CD4-positive, CD25-positive, alpha-beta regulatory T cell (primary cell): ENCODE measurements at regions not wholly inside any gene's neighbourhood (a gene's known extent, or its start where the extent isn't known, plus 50 kb on each side); places are given as distances from the start of the nearest gene placed in this dataset.
A peak's percentile ranks its signal among the peaks of the same experiment; 100 is the strongest.

Experiments used
- ATAC-seq, 2 donors: fragments of 150-1000 bp; cut with Tn5 transposase; one replicate each; pipeline ENCODE4 v1.10.0; 2021; ENCODE audit warnings: low read depth in 2 of 2, moderate number of reproducible peaks in 2 of 2, moderate library complexity in 1 of 2
- DNase-seq, 3 donors: peaks; one replicate each; pipeline versions ENCODE4 v3.0.0 to v3.0.0-alpha.2; 2012 to 2022; ENCODE audit warnings: mixed read lengths in 1 of 3
- H3K27ac ChIP-seq: one replicate; pipeline ENCODE4 v1.7.0; 2013; ENCODE audit warnings: mild to moderate bottlenecking, low read length; ENCODE audit not compliant: insufficient read depth, poor library complexity, severe bottlenecking
- H3K27me3 ChIP-seq: one replicate; pipeline ENCODE4 v1.7.0; 2013; ENCODE audit warnings: low read length; ENCODE audit not compliant: control insufficient read depth, insufficient read depth
- H3K36me3 ChIP-seq: one replicate; pipeline ENCODE4 v1.7.0; 2013; ENCODE audit warnings: mild to moderate bottlenecking, low read length, moderate library complexity; ENCODE audit not compliant: control insufficient read depth, insufficient read depth
- H3K4me1 ChIP-seq: 2 replicates; pipeline ENCODE4 v1.7.0; 2013; ENCODE audit warnings: mild to moderate bottlenecking, low read length; ENCODE audit not compliant: insufficient read depth, control insufficient read depth, poor library complexity, severe bottlenecking
- H3K4me3 ChIP-seq: one replicate; pipeline ENCODE4 v1.7.0; 2013; ENCODE audit warnings: low read depth, mild to moderate bottlenecking, low read length, moderate library complexity
- H3K9me3 ChIP-seq, 2 experiments: 1 replicate in 1 of 2; 2 replicates in 1 of 2; pipeline ENCODE4 v1.7.0; 2013; ENCODE audit warnings: low read length in 2 of 2, mild to moderate bottlenecking in 1 of 2, moderate library complexity in 1 of 2; ENCODE audit not compliant: control insufficient read depth in 2 of 2
- H3K27ac Mint-ChIP-seq, 3 donors: one replicate each; pipeline ENCODE4 v1.8.0; 2020 to 2022; ENCODE audit warnings: mild to moderate bottlenecking in 3 of 3, mixed read lengths in 3 of 3, moderate library complexity in 2 of 3
- H3K27me3 Mint-ChIP-seq: one replicate; pipeline ENCODE4 v1.8.0; 2022; ENCODE audit warnings: mild to moderate bottlenecking, mixed read lengths
- H3K36me3 Mint-ChIP-seq: one replicate; pipeline ENCODE4 v1.8.0; 2020; ENCODE audit warnings: mixed read lengths
- H3K4me1 Mint-ChIP-seq, 4 donors: one replicate each; pipeline ENCODE4 v1.8.0; 2020 to 2022; ENCODE audit warnings: mixed read lengths in 4 of 4, mild to moderate bottlenecking in 1 of 4
- H3K4me3 Mint-ChIP-seq, 4 donors: one replicate each; pipeline ENCODE4 v1.8.0; 2020 to 2022; ENCODE audit warnings: mild to moderate bottlenecking in 4 of 4, mixed read lengths in 4 of 4, moderate library complexity in 3 of 4
- H3K9me3 Mint-ChIP-seq, 7 donors: one replicate each; pipeline ENCODE4 v1.8.0; 2020 to 2022; ENCODE audit warnings: mixed read lengths in 7 of 7, mild to moderate bottlenecking in 3 of 7, moderate library complexity in 2 of 7

DNA sequence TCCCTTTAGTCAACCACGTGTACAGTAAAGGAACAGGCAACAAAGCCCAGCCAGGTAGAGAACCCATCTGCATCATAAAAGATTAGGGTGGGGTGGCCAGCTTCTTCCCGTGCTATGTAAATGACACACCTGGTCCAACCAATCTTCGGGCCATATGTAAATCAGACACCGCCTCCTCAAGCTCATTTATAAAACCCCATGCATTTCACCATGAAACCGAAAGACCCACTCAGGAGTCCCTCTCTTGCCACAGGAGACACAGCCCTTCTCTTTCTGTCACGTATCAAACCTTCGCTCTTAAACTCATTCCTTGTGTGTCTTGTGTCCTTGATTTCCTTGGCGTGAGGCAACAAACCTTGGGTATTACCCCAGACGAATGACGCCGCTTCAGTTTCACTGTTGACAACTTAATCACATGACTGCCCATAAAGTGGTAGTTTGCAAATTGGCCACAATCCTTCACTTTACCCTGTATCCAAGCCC lies 59.8 kb upstream of the TBPL2 start:
- H3K9me3 Mint-ChIP-seq, result no peaks in the 10 kb centered on the region
- Histone ChIP-seq H3K27ac (no peak overlapping the region), H3K9me3 (no peaks in the 10 kb centered on the region), H3K4me1 (no peaks in the 10 kb centered on the region), H3K36me3 (no peaks in the 10 kb centered on the region), H3K4me3 (no peak overlapping the region), H3K27me3 (peaks cover 8% of the 10 kb centered on the region)
- H3K4me3 Mint-ChIP-seq, result no peak overlapping the region
- H3K4me1 Mint-ChIP-seq, result no peaks in the 10 kb centered on the region
- DNase-seq (no peak), ATAC-seq (no peak)
- no peak overlapping the region for H3K27ac Mint-ChIP-seq
- no peaks in the 10 kb centered on the region for H3K36me3 Mint-ChIP-seq
- peaks cover 38% of the 10 kb centered on the region for H3K27me3 Mint-ChIP-seq

DNA sequence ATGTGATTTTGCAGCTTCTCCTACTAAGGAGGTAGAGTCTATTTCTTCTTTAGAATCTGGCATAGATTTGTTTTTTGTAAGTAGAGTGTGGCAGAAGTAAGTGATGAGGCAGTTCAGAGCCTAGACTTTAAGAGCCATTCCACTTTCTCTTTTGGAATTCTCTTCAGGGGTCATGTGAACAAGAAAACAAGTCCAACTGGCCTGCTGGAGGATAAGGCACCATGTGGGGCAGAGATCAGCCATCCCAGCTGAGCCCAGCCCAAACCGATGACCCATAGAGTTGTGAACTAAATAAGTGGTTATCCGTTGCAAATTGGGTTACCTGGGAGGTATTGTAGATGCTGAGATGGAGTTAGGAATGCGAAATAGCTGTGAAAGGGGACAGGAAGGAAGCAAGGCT lies 60.3 kb upstream of the TBPL2 start:
- Histone ChIP-seq H3K27me3 (peaks cover 8% of the 10 kb centered on the region), H3K4me1 (no peaks in the 10 kb centered on the region), H3K4me3 (no peak overlapping the region), H3K27ac (no peak overlapping the region), H3K36me3 (no peaks in the 10 kb centered on the region), H3K9me3 (no peaks in the 10 kb centered on the region)
- DNase-seq, result no peak
- Mint-ChIP-seq H3K27me3 (peaks cover 36% of the 10 kb centered on the region), H3K36me3 (no peaks in the 10 kb centered on the region), H3K4me1 (no peaks in the 10 kb centered on the region), H3K9me3 (no peaks in the 10 kb centered on the region), H3K27ac (no peak overlapping the region), H3K4me3 (no peak overlapping the region)
- no peak for ATAC-seq

DNA sequence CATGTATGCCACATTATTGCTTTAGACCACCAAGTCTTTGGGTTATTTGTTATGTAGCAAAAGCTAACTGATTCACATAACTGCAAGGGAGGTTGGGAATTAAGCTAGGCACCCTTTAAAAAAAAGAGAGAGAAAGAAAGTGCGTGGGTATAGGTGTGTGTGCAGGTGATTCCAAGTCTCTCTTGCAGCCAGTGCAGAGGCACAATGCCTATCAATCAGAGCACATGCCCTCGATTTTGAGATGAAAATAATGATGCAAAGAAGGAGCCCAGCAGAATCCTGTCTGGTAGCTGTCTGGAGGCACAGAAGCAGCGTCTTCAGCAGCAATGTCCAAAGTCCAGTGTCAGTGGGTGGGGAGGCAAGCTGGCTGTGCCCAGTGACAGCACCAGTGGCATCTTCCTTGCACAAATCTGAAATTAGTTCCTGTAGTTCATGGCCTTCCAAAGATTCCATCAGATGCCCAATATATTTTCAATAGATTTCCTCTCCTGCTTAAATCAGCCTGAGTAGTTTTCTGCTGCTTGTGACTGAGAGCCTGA lies 62.4 kb upstream of the TBPL2 start:
- Histone ChIP-seq H3K27me3 (peaks cover 8% of the 10 kb centered on the region), H3K9me3 (no peaks in the 10 kb centered on the region), H3K4me3 (no peak overlapping the region), H3K27ac (no peak overlapping the region), H3K4me1 (no peaks in the 10 kb centered on the region), H3K36me3 (no peaks in the 10 kb centered on the region)
- H3K4me1 Mint-ChIP-seq, result no peaks in the 10 kb centered on the region
- H3K9me3 Mint-ChIP-seq, result no peaks in the 10 kb centered on the region
- ATAC-seq (no peak), DNase-seq (no peak)
- no peak overlapping the region for H3K27ac Mint-ChIP-seq
- H3K36me3 Mint-ChIP-seq, result no peaks in the 10 kb centered on the region
- no peak overlapping the region for H3K4me3 Mint-ChIP-seq
- H3K27me3 Mint-ChIP-seq, result peaks cover 32% of the 10 kb centered on the region

DNA sequence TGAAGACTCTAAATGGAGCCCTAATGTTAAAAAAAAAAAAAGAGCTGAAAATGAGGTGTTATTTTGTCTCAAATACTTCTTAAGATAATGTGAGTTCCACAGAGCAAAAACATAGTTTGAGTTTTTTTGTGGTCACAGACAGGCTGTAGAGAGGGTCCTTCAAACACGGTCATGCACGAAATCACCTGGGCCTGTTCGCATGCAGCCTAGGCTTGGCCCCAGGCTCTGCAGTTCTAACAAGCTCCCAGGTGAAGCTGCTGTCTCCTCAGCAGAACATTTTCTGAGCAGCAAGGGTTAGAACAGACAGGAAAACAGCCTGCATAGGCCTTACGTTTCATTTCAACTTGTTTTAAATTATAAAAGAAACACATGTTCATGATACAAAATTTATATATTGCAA lies 65.4 kb upstream of the TBPL2 start:
- Mint-ChIP-seq H3K27me3 (peaks cover 19% of the 10 kb centered on the region), H3K4me1 (no peaks in the 10 kb centered on the region), H3K27ac (no peak overlapping the region), H3K9me3 (no peaks in the 10 kb centered on the region), H3K36me3 (no peaks in the 10 kb centered on the region), H3K4me3 (no peak overlapping the region)
- no peaks in the 10 kb centered on the region for H3K9me3 ChIP-seq
- no peak overlapping the region for H3K27ac ChIP-seq
- ATAC-seq (no peak), DNase-seq (no peak)
- no peaks in the 10 kb centered on the region for H3K36me3 ChIP-seq
- no peak overlapping the region for H3K4me3 ChIP-seq
- no peaks in the 10 kb centered on the region for H3K4me1 ChIP-seq
- no peaks in the 10 kb centered on the region for H3K27me3 ChIP-seq

GRCh38 chr14:55508676-55509075 lies 68.3 kb upstream of the TBPL2 start:
- Histone ChIP-seq H3K4me1 (no peaks in the 10 kb centered on the region), H3K27me3 (no peaks in the 10 kb centered on the region), H3K4me3 (no peak overlapping the region), H3K27ac (no peak overlapping the region), H3K9me3 (no peaks in the 10 kb centered on the region), H3K36me3 (no peaks in the 10 kb centered on the region)
- H3K4me1 Mint-ChIP-seq, result no peaks in the 10 kb centered on the region
- no peak for ATAC-seq
- no peaks in the 10 kb centered on the region for H3K36me3 Mint-ChIP-seq
- DNase-seq, result no peak
- H3K4me3 Mint-ChIP-seq, result no peak overlapping the region
- no peaks in the 10 kb centered on the region for H3K27me3 Mint-ChIP-seq
- peaks cover 0 to 2% (median 0%) of the 10 kb centered on the region in 7 donors for H3K9me3 Mint-ChIP-seq
- no peak overlapping the region for H3K27ac Mint-ChIP-seq

GRCh38 chr14:55512421-55512820 lies 67.6 kb upstream of the KTN1 start:
- Mint-ChIP-seq H3K4me3 (no peak overlapping the region), H3K36me3 (no peaks in the 10 kb centered on the region), H3K27me3 (peaks cover 6% of the 10 kb centered on the region)

GRCh38 chr14:55513491-55513890 lies 66.5 kb upstream of the KTN1 start:
- DNase-seq (no peak), ATAC-seq (no peak)
- H3K9me3 Mint-ChIP-seq, result peaks cover 0 to 4% (median 0%) of the 10 kb centered on the region in 7 donors
- no peak overlapping the region for H3K27ac Mint-ChIP-seq
- H3K4me3 ChIP-seq, result no peak overlapping the region
- H3K36me3 Mint-ChIP-seq, result no peaks in the 10 kb centered on the region
- no peaks in the 10 kb centered on the region for H3K36me3 ChIP-seq
- H3K4me1 ChIP-seq, result no peaks in the 10 kb centered on the region
- H3K27me3 ChIP-seq, result no peaks in the 10 kb centered on the region
- no peak overlapping the region for H3K4me3 Mint-ChIP-seq
- no peak overlapping the region for H3K27ac ChIP-seq
- no peaks in the 10 kb centered on the region for H3K4me1 Mint-ChIP-seq
- H3K9me3 ChIP-seq, result no peaks in the 10 kb centered on the region
- H3K27me3 Mint-ChIP-seq, result peaks cover 6% of the 10 kb centered on the region

More at GRCh38 chr14:55512421-55512820, 67.6 kb upstream of the KTN1 start:
- Histone ChIP-seq H3K9me3 (no peaks in the 10 kb centered on the region), H3K36me3 (no peaks in the 10 kb centered on the region), H3K27me3 (no peaks in the 10 kb centered on the region), H3K4me1 (no peaks in the 10 kb centered on the region), H3K4me3 (no peak overlapping the region), H3K27ac (no peak overlapping the region)
- DNase-seq, result no peak
- ATAC-seq, result no peak
- no peaks in the 10 kb centered on the region for H3K4me1 Mint-ChIP-seq
- no peak overlapping the region for H3K27ac Mint-ChIP-seq
- H3K9me3 Mint-ChIP-seq, result peaks cover 0 to 4% (median 0%) of the 10 kb centered on the region in 7 donors

DNA sequence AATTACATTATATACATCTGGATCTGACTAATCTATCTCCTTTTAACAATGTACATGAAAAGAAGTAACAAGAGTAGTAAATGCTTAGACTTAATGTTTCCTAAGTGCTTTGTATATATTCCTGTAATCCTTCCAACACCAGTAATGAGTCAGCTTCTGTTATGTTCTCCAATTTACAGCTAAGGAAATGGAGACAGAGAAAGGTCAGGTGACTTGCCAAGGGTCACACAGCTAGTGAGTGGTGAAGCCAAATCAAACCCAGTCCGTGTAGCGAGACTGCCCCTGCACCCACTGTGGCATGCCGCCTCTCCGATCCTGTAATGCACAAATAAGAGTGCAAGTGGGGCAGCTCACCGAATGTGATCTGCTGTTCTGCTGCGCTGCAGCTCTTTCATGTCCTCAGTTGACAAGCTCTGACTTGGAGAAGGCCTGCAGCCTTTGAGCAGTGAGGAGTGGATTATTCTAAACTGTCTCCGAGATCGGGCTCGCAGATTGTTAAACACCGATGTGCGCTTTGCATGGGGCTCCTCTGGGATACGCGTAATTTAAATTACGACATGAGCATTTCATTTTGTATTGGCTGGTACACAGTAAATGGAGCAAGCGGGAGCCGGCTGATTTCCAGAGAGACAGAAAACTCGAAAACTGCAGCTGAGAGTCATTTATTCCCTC lies 65.1 kb upstream of the KTN1 start:
- H3K36me3 Mint-ChIP-seq, result no peaks in the 10 kb centered on the region

More for the DNA sequence above, 65.1 kb upstream of the KTN1 start:
- H3K9me3 ChIP-seq, result no peaks in the 10 kb centered on the region
- H3K4me1 Mint-ChIP-seq, result no peaks in the 10 kb centered on the region
- H3K27ac ChIP-seq, result no peak overlapping the region
- H3K4me3 ChIP-seq, result no peak overlapping the region
- H3K9me3 Mint-ChIP-seq, result peaks cover 0 to 4% (median 0%) of the 10 kb centered on the region in 7 donors
- DNase-seq (no peak), ATAC-seq (no peak)
- H3K27ac Mint-ChIP-seq, result peak overlapping the region in 1 of 3 donors; percentile 35
- no peaks in the 10 kb centered on the region for H3K4me1 ChIP-seq
- H3K4me3 Mint-ChIP-seq, result no peak overlapping the region
- H3K27me3 Mint-ChIP-seq, result peaks cover 10% of the 10 kb centered on the region
- no peaks in the 10 kb centered on the region for H3K27me3 ChIP-seq
- no peaks in the 10 kb centered on the region for H3K36me3 ChIP-seq
